GM19324 (cell line): ENCODE measurements at regions not wholly inside any gene's neighbourhood (a gene's known extent, or its start where the extent isn't known, plus 50 kb on each side); places are given as distances from the start of the nearest gene placed in this dataset.

Experiments
- ATAC-seq: cut with Tn5 transposase; IDR thresholded peaks from one replicate; pipeline ENCODE4 v1.9.1; 2021; ENCODE audit warnings: mild to moderate bottlenecking, moderate library complexity; ENCODE audit not compliant: unreplicated experiment, low FRiP score

GRCh38 chr6:126419901-126420300 is 80.0 kb downstream of the CENPW start:
- ATAC-seq = no peak

DNA sequence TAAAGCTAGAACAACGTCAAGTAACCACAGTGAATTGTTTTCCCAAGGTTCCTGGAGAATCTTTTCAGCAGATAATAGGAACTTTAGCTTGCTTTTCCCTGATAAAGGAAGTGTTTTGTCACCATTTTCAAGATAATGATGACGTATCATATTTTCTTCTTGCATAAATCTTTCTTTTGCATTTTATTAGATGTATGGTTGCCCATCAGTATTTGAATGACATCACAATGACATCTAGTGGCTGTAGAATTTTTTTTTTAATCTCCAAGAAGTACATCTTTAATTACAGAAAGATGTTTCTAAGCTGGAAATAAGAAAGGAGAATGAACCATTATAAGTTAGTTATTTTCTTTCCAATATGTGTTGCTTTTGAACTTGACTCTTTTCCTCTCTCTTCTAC is 83.0 kb downstream of the CENPW start:
- ATAC-seq = no peak

GRCh38 chr6:126427713-126428112 is 87.8 kb downstream of the CENPW start:
- ATAC-seq = no peak

GRCh38 chr6:126429866-126430265 is 90.0 kb downstream of the CENPW start:
- ATAC-seq = no peak

- ATAC-seq = no peak
Measured at GRCh38 chr6:126432564-126432963, 92.6 kb downstream of the CENPW start.

- no peak for ATAC-seq
Measured at GRCh38 chr6:126433927-126434326, 94.0 kb downstream of the CENPW start.

DNA sequence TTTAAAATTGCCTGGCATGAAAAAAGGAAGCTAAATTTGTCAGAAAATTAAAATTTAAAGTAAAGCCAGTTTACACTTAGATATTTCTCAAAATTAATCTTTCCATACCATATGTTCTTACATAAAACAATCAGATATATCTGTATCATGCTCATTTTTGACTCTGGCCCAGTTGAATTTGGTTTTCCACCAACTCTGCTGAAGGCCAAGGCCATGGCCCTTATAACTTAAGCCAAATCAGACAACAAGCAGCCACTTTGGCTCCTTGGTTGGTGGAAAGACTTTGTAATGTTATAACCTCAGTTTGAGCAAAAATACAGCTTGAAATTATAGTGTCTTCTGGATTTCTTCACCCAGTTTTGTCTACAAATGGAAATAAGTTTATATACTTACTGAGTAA is 97.3 kb downstream of the CENPW start:
- no peak for ATAC-seq

GRCh38 chr6:126439040-126439439 is 99.1 kb downstream of the CENPW start:
- no peak for ATAC-seq

GRCh38 chr6:126440923-126441322 is 101.0 kb downstream of the CENPW start:
- no peak for ATAC-seq

DNA sequence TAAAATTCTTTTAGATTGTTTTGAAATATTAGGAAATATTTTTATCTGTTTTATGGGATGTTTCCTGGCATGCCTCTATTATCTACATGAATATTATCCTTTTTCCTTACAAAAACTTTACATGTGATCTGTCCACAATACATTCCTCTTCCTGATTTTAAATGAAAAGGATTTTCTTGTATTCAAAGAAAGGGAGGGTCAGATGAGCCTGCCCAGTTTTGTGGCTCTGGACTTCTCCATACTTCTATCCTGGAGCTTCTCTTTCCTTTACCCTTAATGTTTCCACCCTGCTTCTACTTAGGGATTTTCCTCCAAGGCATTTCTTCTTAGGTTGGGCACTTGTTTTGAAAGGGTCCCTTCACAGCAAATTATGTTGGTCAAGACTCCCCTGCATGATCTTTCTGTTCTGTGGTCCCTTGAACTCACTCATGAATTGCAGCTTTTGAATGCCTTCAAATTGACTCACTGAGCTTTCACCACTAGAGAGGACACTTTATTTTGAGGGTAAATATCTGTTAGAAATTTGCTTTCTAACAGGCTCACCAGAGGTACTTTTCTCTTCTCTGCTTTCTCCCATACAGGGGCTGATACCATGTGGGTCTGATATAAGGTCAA is 104.9 kb downstream of the CENPW start:
- no peak for ATAC-seq

GRCh38 chr6:126446248-126446647 is 106.3 kb downstream of the CENPW start:
- ATAC-seq = no peak

DNA sequence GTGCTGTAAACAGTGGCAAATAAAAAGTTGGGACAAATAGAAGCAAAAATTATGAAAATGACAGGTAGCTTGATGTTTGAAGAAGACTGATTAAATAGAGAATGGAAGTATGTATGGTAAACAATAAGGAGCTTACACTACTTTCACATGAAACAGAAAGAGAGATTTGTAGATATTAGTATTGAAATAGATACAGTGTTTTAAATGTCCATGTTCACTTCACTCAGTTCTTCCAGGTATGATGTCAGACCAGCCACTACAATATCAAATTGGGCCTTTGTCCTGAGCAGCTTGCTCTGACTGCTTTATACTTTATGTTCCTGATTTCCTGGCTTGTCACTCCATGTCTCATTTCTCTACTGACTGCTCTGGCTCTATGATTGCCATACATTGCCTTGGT is 107.5 kb downstream of the CENPW start:
- ATAC-seq = no peak

- ATAC-seq = no peak
Measured at GRCh38 chr6:126461045-126461444, 121.1 kb downstream of the CENPW start.

DNA sequence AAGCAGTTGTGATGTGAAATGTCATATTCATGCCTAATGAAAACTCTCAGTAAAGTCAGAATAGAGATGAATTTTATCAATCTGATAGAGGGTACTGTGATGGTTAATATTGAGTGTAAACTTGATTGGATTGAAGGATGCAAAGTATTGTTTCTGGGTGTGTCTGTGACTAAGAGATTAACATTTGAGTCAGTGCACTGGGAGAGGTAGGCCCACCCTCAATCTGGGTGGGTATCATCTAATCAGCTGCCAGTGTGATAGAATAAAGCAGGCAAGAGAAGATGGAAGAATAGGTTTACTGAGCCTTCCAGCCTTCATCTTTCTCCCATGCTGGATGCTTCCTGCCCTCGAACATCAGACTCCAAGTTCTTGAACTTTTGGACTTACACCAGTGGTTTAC is 124.3 kb downstream of the CENPW start:
- ATAC-seq = no peak

GRCh38 chr6:126475449-126475848 is 135.5 kb downstream of the CENPW start:
- no peak for ATAC-seq

DNA sequence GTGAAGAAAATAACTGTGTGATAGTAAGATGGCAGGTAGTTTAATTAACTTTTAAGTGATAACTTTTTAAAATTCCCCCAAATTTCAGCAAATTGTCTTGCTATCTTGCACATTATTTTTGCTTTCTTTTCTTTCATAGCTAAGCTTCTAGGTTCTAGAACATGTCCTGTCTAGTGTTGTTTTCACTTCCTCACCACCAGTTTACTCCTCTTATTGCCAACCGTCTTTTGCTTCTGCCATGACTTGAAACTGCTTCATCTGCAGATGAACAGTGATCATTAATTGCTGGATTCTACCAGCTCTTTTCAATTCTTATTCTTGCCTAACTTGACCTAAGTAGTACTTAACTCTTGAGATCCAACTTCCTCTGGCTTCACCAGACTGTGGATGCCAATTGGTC is 137.8 kb downstream of the CENPW start:
- ATAC-seq = peak; percentile 88

DNA sequence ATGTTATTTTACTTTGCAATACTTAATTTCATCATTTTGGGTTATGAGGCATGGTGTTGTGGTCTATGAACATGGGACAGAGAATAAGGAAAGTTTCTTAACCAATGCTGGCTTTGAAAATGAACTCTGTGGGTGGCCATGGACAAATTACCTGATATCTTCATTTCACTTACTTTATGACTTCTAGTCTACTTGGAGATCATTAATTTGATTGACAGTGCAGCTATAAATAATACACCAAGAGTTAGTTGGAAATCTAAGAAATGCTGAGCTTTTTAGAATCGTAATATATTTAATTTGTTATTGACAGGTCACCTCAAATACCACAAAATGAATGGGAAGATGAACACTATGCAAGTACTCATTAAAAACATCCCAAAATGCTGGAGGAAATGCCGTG is 140.4 kb downstream of the CENPW start:
- ATAC-seq = no peak

DNA sequence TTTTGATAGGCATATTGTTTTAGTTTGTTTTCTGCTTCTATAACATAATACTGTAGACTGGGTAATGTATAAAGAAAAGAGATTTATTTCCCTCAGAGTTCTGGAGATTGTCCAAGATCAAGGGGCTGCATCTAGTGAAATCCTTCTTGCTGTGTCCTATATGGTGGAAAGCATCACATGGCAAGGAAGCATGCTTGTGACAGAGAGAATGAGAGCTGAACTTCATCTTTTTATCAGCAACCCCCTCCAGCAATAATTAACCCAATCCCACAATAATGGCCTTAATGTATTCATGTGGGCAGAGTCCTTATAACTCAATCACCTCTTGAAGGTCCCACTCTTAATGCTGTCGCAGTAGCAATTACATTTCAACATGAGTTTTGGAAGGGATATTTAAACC is 141.4 kb downstream of the CENPW start:
- no peak for ATAC-seq

GRCh38 chr6:126504792-126505191 is 164.9 kb downstream of the CENPW start:
- ATAC-seq = no peak

GRCh38 chr6:126513198-126513597 is 173.3 kb downstream of the CENPW start:
- no peak for ATAC-seq

GRCh38 chr6:126516411-126516810 is 176.5 kb downstream of the CENPW start:
- ATAC-seq = no peak

GRCh38 chr6:126524811-126525326 is 185.0 kb downstream of the CENPW start:
- no peak for ATAC-seq

- ATAC-seq = no peak
Measured at GRCh38 chr6:126526547-126526946, 186.6 kb downstream of the CENPW start.
